HG03354 (cell line): ENCODE measurements at regions not wholly inside any gene's neighbourhood (a gene's known extent, or its start where the extent isn't known, plus 50 kb on each side); places are given as distances from the start of the nearest gene placed in this dataset.

ENCODE experiments used
- ATAC-seq: cut with Tn5 transposase; IDR thresholded peaks from one replicate; pipeline ENCODE4 v1.9.1; 2021; ENCODE audit warnings: mild to moderate bottlenecking; ENCODE audit not compliant: unreplicated experiment, poor library complexity, severe bottlenecking

DNA sequence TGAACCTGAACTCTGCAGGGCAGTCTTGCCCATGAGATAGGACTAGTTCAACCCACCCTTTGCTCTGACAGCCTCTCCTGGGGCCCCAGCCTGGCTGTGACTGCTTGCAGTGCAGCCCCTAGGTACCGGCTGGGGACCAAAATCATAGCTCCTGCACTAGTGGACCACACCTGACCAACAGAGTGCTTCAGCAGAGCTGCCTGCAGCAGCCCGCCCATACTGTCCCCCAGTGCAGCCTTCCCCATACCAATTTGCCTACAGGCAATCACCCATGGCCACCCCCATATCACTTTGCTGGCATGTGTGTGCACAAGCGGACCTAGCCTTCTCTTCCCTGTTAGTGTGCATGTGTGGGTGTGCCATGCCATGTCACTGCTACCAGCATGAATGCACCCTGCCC lies 347.6 kb upstream of the MPDZ start:
- no peak for ATAC-seq

DNA sequence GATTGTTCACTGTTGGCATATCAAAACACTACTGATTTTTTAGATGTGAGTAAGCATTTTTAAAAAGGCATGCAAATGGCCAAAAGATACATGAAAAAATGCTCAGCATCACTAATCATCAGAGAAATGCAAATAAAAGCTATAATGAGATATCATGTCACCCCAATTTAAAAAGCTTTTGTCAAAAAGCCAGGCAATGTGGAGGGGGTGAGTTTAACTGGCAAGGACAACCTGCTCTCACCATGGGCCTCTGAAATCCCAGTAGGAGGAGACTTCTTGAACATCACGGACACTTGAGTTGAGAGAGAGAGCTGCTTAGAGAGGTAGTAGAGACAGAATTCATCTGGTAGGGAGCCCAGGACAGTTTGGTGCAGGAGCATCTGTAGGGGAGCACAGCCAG lies 347.1 kb upstream of the MPDZ start:
- ATAC-seq = no peak

DNA sequence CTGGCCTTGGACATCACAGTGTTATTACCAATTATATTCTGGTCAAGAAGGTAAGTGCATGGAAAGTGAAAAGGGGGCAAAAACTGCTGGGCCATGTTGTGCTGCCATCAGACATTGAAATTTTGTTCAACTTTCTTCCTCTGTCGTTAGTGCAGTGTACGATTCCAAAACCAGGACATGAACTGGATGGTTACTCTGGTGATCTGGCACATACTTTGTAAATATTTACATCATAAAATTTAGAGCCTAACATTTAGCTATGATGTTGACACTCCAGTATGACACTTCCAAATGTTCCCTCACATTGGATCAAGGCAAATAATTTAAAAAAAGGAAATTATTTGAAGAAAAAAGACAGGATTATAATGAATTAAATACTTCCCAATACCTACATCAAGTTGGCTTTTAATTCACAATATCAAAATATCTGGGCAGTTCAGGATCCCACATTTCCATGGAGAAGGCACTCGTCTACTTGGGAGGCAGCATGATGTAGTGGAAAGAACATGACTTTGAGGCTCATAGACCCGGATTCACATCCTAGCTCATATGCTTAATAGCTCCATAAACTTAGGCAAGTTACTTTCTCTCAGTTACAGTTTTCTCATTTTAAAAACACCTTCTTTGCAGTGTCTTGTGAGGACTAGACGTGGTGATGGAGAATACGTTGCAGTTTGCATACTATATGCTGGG lies 342.5 kb upstream of the MPDZ start:
- no peak for ATAC-seq

DNA sequence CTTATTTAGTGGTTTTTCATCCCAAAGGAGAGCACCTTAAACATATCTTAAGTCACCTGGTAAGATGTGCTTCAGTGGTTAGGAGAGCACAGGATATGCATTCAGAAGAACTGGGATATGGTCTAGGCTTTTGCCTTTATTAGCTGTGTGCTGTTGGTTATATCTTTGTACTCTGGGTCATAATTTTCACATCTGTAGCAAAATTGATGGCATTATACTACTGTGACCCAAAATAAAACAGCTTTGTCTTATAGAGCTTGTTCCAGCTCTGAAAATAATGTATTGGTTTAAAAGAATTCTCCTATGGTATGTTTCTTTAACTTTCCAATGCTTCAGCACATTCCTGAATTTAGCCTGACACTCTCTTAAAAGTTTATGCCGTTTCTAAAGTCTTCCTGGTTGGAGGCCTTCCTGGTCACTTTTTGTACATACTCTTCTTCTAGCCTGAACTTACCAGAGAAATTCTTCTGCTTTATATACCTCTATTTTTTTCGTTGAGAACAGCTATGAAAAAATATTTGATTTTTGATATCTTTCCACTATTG lies 337.1 kb upstream of the MPDZ start:
- no peak for ATAC-seq

DNA sequence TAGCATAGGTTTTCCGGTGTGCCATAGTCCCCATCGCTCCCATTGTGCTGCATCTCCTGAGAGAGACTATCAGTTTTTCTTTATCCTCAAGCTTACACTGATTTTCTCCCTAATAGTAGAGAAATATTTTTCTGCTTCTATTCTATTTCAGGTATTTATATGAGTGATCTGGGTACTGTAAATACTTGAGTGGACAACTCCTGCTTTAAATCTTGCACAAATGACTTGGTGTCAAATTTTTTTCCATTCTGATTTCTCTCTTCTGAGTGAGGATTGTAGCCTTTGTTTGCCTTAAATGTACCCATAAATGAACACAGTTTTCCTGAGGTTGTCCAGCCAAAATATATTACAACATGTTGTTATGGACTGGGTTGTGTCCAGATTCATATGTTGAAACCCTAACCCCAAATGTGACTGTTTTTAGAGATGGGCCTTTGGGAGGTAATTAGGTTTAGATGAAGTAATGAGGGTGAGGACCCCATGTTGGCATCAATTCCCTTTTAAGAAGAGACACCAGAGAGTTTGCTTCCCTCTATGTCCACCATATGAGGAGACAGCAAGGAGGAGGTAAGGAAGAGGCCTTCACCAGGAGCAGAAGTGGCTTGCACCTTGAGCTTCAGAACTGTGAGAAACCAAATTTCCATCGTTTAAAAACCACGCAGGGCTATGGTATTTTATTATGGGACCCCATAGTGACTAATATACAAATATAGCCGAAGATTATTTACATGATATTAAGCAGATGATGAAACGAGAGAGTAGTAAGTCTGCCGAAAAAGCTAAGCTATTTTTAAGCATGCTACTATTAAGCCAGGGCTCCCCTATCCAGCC lies 336.4 kb upstream of the MPDZ start:
- no peak for ATAC-seq

DNA sequence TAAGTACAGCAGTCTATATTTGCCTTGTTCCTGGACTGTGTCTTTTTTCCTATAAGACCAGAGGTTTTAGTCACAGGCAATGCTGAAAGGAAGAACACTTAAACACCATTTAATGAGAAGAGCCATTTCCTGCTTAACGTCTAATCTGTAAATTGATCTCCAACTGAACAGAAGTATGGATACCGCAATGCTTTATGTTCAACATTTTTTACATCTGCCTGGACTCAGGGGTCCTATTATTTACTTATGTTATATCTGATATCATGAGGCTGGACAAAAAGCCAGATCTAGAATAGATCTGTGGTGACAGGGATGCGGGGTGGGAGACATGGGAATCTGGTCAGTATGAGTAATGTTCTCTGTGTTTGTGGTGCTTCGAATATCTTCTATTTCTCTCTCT lies 334.6 kb upstream of the MPDZ start:
- ATAC-seq = no peak

DNA sequence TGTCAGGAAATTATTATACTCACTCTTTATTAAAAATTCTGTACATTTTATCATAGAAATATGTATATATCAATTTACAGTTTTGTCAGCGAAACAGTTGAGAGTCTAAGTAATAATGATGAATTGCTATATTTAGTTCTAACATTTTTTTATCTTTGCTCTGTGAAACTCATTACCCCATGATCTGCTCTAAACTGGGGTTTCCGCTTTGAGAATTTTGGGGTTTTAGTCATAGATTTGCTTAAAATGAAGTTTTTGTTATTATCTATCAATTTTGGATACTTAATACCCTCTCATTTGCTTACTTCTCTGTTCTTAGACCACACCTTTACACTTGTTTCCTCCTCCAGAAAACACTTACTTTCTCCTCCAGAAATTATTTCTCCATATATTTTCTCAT lies 333.8 kb upstream of the MPDZ start:
- no peak for ATAC-seq

DNA sequence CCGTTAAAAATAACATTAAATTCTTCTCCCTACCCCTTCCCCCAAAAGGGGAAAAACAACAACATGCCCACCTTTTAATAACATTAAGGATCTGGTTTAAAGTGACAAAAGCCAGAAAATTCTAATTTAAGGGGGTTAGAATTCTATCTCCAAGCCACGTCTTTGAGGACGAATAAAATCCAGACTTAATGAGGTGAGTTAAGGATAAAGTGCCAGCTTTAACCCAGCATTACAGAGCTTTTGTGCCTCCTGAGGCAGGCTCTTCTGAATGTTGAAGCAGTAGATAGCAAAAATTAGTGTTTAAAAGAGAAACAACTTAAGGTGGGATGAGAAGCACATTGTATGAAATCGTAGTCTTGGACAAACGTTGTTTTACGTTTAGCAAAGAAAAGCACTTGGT lies 329.0 kb upstream of the MPDZ start:
- no peak for ATAC-seq

DNA sequence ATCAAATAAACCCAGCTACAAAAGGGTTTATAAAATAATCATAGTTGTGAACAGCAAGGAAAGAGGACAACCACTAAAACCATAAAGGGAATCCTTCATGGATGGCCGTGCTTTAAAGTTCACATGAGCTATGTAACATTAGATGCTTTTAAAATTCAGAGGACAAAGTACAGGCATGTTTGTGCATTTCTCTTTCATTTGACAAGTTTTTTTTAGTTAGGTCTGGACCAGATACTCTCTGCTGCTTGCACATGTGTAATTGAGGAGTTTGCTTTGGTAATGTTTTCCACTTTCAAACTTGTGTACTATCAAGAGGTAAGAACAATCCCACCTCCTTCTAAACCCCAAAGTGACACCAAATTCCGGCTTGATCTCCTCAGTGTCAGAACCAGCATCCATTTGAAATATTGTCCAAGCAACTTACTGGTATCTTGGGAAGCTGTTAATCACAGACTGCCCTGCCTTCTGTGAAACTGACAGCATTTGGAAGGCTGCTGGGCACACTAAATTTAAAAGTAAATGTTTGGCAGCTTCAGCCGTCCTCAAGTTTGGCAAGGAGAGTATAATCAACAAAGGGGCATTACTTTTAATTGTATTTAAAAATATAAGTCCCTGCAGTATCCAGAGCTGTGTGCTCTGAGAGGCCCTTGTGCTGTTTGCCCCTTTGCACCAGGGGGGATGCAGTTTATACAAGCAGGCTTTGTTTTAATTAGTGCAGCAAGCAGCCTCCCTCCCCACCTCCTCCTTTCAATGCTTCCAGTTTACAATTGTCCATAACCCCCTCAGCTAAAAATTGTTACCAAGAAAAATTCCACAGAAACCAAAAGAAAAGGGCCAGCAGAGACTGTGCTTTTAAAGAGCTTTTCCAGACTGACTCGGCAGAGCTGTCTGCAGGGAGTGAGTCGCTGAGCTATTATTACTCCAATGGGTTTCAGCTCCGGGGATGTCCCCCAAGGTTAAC lies 328.3 kb upstream of the MPDZ start:
- no peak for ATAC-seq

DNA sequence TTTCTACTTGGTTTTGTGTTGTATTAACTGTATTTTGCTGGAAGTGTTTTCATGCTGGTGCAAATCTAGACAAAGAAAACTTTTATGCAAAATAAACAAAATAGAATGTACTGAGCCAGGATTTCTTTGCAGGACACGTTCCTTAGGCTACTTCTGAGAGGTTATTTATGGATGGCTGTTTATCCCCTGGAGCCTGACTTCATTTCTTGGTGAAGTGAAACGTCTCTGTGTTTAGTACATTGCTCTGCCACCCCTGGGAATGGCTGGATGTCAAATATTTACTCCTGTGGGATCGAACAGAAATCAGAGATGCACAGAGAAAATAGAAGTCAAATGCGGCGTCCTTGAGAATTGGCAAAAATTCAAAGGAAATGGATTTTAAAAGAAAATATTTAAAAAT lies 327.1 kb upstream of the MPDZ start:
- ATAC-seq = no peak

DNA sequence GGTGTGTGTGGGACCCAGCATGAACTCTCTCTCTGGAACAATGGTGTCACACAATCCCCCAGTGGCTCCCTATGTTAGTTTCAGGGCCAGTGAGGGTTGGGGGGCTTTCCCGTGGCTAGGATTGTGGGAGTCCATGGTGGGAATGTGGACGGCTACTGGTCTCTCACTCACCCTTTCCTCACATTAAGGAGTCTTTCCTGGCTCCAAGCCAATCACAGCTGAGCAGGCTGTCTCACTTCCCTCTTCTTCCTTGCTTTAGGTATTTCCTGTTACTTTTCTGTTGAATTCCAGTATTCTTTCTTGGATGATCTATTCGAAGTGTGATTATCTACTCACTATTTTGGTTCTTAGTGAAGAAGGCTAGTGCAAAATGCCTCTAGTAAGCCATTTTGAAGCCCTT lies 324.4 kb upstream of the MPDZ start:
- ATAC-seq = no peak

DNA sequence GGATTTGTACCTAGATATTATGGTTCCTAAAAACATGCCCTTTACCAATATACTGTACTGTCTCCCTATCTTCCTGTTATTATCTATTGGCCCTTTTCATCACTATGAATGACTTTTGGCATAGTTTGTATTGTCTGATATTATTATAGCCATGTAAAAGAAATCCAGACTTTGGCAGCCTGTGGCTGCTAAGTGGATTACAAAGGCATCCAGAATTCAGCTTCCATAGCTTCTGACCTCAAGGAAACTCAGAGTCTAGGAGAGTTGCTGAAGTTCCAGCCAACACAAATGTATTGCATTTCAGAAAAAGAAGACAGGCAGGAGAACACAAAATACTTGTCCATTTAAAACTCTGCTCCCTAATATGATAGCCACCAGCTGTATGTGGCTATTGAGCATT lies 319.2 kb upstream of the MPDZ start:
- no peak for ATAC-seq

DNA sequence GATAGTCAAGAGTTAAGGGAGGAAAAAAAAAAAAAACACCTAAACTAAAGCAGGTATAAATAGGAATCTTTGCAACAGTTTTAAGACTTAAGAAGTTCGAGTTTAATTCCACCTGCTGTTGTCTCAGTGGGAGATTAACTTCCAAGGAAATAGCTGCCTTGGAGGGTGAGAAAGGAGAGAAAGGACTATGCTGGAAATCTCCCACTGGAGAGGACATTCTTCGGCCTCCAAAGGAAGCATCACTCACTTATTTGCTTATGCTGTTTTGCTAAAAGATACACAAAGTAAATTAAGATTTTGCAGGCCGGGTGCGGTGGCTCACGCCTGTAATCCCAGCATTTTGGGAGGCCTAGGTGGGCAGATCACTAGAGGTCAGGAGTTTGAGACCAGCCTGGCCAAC lies 317.9 kb upstream of the MPDZ start:
- no peak for ATAC-seq

DNA sequence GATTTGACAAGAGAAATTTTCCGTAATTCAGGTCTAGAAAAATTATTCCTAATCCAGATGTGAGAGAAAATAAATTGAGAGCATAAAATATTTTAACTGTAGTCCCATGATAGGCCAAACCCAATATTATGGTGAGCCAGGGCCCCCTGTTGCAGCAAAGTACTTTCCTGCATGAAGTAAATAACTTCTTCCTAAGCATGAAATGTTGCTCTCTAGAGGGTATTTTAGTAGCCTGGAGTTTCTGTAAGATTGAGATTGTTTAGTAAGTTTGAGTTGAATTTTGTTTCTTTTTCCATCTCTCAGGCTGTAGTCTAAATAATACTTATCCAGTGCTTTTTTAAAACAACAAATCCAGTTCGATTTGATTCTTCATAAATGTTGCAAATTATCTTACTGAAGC lies 317.5 kb upstream of the MPDZ start:
- no peak for ATAC-seq

DNA sequence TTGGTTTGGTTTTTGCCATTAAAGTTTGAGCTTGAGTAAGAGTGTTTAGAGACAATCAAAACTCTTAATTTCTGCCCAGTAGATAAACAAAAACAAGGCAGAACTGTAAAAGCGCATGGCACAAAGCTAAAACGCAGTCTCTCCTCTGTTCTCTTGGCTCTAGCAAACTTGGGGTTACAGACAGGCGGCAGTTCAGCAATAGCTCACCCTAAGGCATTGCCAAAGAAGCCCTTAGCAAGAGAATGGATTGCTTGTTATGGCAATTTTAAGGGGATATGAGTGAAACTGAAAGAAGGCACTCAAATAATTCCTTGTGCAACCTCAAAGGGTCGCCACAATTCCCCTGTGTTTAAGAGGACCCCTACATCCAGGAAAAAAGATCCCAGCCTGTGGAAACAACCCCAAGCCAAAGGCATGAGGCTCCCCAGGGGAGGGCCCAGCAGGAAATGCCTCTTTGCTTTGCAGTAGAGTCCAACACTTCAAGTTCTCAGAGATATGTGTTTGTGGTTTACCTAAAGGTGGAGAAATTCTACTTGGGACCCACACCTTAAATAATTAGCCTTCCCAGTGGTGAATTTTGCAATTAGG lies 317.0 kb upstream of the MPDZ start:
- no peak for ATAC-seq

DNA sequence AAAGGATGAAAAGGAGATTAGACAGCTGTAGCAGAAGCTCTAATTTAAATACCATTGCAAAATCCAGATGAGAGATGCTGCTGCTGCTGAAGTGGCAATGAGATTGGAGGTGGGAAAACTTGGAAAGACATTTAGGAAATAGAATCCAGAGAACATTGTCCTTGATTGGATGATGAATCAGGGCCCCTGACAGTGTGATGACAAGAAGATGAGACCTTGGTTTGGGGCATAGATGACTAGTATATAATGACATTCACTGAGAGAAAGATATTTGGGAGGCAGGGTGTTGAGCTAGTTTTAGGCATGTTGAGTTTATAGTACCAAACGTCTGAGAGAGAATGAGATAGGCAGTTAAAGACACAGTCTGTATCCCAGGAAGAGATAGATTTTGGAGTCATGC lies 311.5 kb upstream of the MPDZ start:
- no peak for ATAC-seq

DNA sequence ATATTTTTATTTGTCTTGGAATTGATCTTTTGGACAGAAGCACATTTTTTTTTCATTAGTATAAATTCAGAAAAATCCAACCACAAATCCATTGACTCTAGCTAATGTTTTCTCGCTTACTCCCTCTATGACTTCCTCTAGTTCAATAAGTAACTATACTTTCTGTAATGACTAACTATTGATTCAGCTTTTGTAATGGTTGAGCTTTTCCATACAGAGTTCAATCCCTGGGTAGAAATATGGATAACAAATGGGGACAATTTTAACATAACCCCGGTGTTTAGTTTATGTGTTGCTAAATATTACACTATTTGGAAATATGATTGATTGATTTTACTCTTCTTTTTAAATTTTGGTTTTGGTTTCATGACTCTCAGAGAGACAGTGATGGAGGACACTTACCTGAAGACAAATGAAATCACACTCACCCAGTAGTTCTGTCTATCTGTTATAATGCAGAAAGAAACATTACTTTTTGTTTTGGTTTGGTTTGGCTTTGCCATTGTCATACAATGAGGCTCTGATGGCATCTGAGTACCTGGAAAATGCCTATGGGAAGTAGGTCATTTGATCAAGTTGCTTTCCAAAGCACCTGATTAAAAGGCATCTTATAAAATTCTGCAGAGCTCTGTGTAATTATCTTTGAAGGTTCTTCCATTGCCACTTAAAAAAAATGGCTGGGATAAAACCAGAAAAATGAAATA lies 309.7 kb upstream of the MPDZ start:
- ATAC-seq = no peak

DNA sequence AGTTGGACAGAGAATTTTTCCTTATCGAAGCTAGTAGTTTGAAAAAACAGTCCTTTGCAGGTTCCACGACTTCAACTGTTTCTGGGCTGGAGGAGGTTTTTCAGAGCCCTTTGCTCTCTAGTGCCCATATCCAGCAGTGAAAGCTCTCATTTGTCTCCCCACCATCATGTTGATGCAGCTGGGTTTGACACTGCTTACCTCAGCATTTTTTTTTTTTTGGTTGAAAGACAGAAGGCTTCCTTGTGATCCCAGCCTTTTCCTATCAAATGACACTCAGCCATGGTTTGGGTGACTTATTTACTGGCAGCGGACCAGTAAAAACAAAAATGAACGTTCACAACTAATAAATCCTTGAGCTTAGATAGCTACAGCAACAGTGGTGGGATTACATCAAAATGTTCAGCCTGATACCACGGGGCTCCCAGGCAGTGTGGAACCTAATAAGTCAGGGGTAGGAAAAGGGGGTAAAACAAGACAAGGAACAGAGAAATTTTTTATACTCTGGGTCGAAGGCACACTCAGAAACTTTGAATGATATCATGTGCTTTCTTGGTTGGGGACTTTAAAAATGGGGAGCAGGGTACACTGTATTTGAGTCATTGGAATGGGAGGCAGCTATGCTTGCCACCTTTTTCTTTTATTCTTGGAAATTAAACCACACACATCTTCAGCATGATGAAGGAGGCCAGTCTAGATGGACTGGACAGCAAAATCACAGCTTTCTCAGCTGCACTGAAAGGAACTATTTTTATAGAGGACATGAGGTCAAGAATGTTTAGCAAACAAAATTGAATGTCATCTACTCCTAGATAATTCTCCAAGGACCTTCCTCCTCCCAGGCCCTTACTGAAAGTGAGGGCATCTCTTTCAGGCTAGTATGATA lies 308.9 kb upstream of the MPDZ start:
- no peak for ATAC-seq
